CD4-positive, alpha-beta T cell (primary cell): ENCODE measurements at regions not wholly inside any gene's neighbourhood (a gene's known extent, or its start where the extent isn't known, plus 50 kb on each side); places are given as distances from the start of the nearest gene placed in this dataset.

Source experiments
- ATAC-seq: fragments of 200-7000 bp; cut with Tn5 transposase; one replicate; pipeline ENCODE4 v1.10.0; 2022; ENCODE audit warnings: mild to moderate bottlenecking; ENCODE audit not compliant: poor library complexity
- CTCF ChIA-PET: fragments of 350-600 bp; sonication (Branson Sonifier 250); formaldehyde crosslinking; loops from one replicate; lab custom pipeline; 2021; ENCODE audit warnings: antibody characterized with exemption, inconsistent platforms; lab: Charles Lee
- POLR2A ChIA-PET: fragments of 350-600 bp; sonication (Branson Sonifier 250); formaldehyde crosslinking; loops from one replicate; lab custom pipeline; 2021; ENCODE audit warnings: antibody characterized with exemption, inconsistent platforms; lab: Charles Lee
- DNase-seq, 14 experiments: peaks; one replicate each; pipeline ENCODE4 v3.0.0-alpha.2; 2013 to 2020; ENCODE audit warnings: mixed read lengths in 2 of 14
- H3K27ac ChIP-seq, 2 donors: one replicate each; pipeline versions ENCODE4 v1.5.1 to v1.7.0; 2013; ENCODE audit warnings: low read length in 2 of 2, low read depth in 1 of 2, mild to moderate bottlenecking in 1 of 2
- H3K27me3 ChIP-seq, 2 experiments: 1 replicate in 1 of 2; 2 replicates in 1 of 2; pipeline versions ENCODE4 v1.6.1 to v1.7.0; 2013; ENCODE audit warnings: low read length in 2 of 2, control low read depth in 1 of 2, mild to moderate bottlenecking in 1 of 2, moderate library complexity in 1 of 2; ENCODE audit not compliant: insufficient read depth in 2 of 2, control insufficient read depth in 1 of 2
- H3K36me3 ChIP-seq: one replicate; pipeline ENCODE4 v1.6.1; 2013; ENCODE audit warnings: low read length, control low read depth; ENCODE audit not compliant: insufficient read depth
- H3K4me1 ChIP-seq: one replicate; pipeline ENCODE4 v1.6.1; 2013; ENCODE audit warnings: low read length, control low read depth; ENCODE audit not compliant: insufficient read depth
- H3K4me3 ChIP-seq: one replicate; pipeline ENCODE4 v1.5.1; 2013; ENCODE audit warnings: mild to moderate bottlenecking, low read length, moderate library complexity
- H3K9me3 ChIP-seq, 2 experiments: 1 replicate in 1 of 2; 2 replicates in 1 of 2; pipeline versions ENCODE4 v1.6.1 to v1.7.0; 2013; ENCODE audit warnings: low read length in 2 of 2, mild to moderate bottlenecking in 2 of 2, control low read depth in 1 of 2, moderate library complexity in 1 of 2; ENCODE audit not compliant: control insufficient read depth in 1 of 2, insufficient read depth in 1 of 2
- H3K27ac Mint-ChIP-seq: one replicate; pipeline ENCODE4 v1.8.0; 2020; ENCODE audit warnings: mixed read lengths
- H3K27me3 Mint-ChIP-seq: one replicate; pipeline ENCODE4 v1.8.0; 2021; ENCODE audit warnings: mixed read lengths
- H3K36me3 Mint-ChIP-seq: one replicate; pipeline ENCODE4 v1.8.0; 2021; ENCODE audit warnings: low read depth, mixed read lengths
- H3K4me1 Mint-ChIP-seq: one replicate; pipeline ENCODE4 v1.8.0; 2021; ENCODE audit warnings: low read depth, mixed read lengths
- H3K4me3 Mint-ChIP-seq: one replicate; pipeline ENCODE4 v1.8.0; 2020; ENCODE audit warnings: mild to moderate bottlenecking, mixed read lengths
- H3K9me3 Mint-ChIP-seq: one replicate; pipeline ENCODE4 v1.8.0; 2020; ENCODE audit warnings: mixed read lengths
- CTCF ChIP-seq: fragments of 200-600 bp; IDR thresholded peaks from one replicate; pipeline ENCODE4 v1.8.0; 2022; ENCODE audit warnings: antibody characterized with exemption, mild to moderate bottlenecking
- intact Hi-C, 2 experiments: fragments of 100-400 bp; cut with DNase I in 1 of 2; cut with micrococcal nuclease in 1 of 2; formaldehyde crosslinking; loops; one replicate each; pipeline versions ENCODE4 v1.15.1 to v1.9.0; 2023 to 2025; cut with DNase I, micrococcal nuclease

GRCh38 chr3:40624189-40624769 lies 99.5 kb downstream of the ZNF621 start:
- Mint-ChIP-seq H3K4me3 (no peak overlapping the region), H3K4me1 (no peaks in the 10 kb centered on the region), H3K9me3 (peaks cover 2% of the 10 kb centered on the region), H3K27ac (no peak overlapping the region), H3K36me3 (no peaks in the 10 kb centered on the region), H3K27me3 (peaks cover 31% of the 10 kb centered on the region)
- ATAC-seq (no peak), DNase-seq (peak in 1 of 14 experiments; percentile 2)
- Histone ChIP-seq H3K27me3 (peaks cover 0 to 3% of the 10 kb centered on the region in 2 experiments), H3K4me1 (peaks cover 5% of the 10 kb centered on the region), H3K27ac (no peak overlapping the region), H3K9me3 (peaks cover 0 to 4% of the 10 kb centered on the region in 2 experiments), H3K4me3 (no peak overlapping the region), H3K36me3 (no peaks in the 10 kb centered on the region)
- POLR2A ChIA-PET: no interaction called here
- intact Hi-C loops: no loop called here
- TF ChIP-seq CTCF: no peak
- CTCF ChIA-PET: no interaction called here

GRCh38 chr3:40627095-40627494 lies 102.3 kb downstream of the ZNF621 start:
- intact Hi-C loops: no loop called here
- TF ChIP-seq CTCF: no peak
- ChIA-PET POLR2A (no interaction called here), CTCF (interaction anchor here (0.9 kb wide), 1 partner anchor 442 kb away, joined by 3 read pairs; no protein-coding TSS in a partner anchor)
- no peaks in the 10 kb centered on the region for H3K4me1 Mint-ChIP-seq
- Histone ChIP-seq H3K4me3 (no peak overlapping the region), H3K9me3 (peaks cover 0 to 6% of the 10 kb centered on the region in 2 experiments), H3K27me3 (peaks cover 0 to 9% of the 10 kb centered on the region in 2 experiments), H3K27ac (no peak overlapping the region), H3K4me1 (peaks cover 5% of the 10 kb centered on the region), H3K36me3 (no peaks in the 10 kb centered on the region)
- ATAC-seq (no peak), DNase-seq (no peak)
- peaks cover 2% of the 10 kb centered on the region for H3K9me3 Mint-ChIP-seq
- no peaks in the 10 kb centered on the region for H3K36me3 Mint-ChIP-seq
- H3K4me3 Mint-ChIP-seq: no peak overlapping the region
- H3K27ac Mint-ChIP-seq: no peak overlapping the region
- H3K27me3 Mint-ChIP-seq: peaks cover 39% of the 10 kb centered on the region

DNA sequence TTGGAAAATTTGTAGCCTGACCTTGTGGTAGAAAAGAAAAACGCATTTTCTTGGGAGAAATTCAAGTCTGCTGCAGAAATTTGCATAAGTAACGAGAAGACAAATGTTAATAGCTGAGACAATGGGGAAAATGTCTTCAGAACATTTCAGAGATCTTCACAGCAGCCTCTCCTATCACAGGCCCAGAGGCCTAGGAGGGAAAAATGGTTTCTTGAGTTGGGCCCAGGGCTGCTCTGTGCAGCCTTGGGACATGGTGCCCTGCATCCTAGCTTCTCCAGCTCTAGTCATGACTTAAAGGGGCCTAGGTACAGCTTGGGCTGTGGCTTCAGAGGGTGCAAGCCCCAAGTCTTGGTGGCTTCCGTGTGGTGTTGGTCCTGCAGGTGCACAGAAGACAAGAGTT lies 104.2 kb downstream of the ZNF621 start:
- peaks cover 34% of the 10 kb centered on the region for H3K27me3 Mint-ChIP-seq
- POLR2A ChIA-PET: no interaction called here
- Histone ChIP-seq H3K4me1 (no peaks in the 10 kb centered on the region), H3K36me3 (no peaks in the 10 kb centered on the region), H3K4me3 (no peak overlapping the region), H3K27ac (no peak overlapping the region), H3K9me3 (peaks cover 3 to 6% of the 10 kb centered on the region in 2 experiments), H3K27me3 (peaks cover 0 to 9% of the 10 kb centered on the region in 2 experiments)
- DNase-seq: no peak
- H3K27ac Mint-ChIP-seq: no peak overlapping the region
- TF ChIP-seq CTCF: no peak
- intact Hi-C loops: no loop called here
- CTCF ChIA-PET: no interaction called here
- no peaks in the 10 kb centered on the region for H3K4me1 Mint-ChIP-seq
- H3K36me3 Mint-ChIP-seq: no peaks in the 10 kb centered on the region
- H3K4me3 Mint-ChIP-seq: no peak overlapping the region
- peaks cover 2% of the 10 kb centered on the region for H3K9me3 Mint-ChIP-seq
- ATAC-seq: no peak
